ENCODE measurements at regions not wholly inside any gene's neighbourhood (a gene's known extent, or its start where the extent isn't known, plus 50 kb on each side); places are given as distances from the start of the nearest gene placed in this dataset.

GRCh38 chr14:51188566-51189185, 51.4 kb upstream of the TMX1 start:
- Mint-ChIP-seq H3K9me3 (no peaks in the 10 kb centered on the region), H3K36me3 (no peaks in the 10 kb centered on the region), H3K27me3 (no peaks in the 10 kb centered on the region), H3K4me1 (peaks cover 0 to 5% (median 0%) of the 10 kb centered on the region in 3 donors), H3K4me3 (no peak overlapping the region), H3K27ac (no peak overlapping the region)
- no peaks in the 10 kb centered on the region for H3K9me3 ChIP-seq
- no peaks in the 10 kb centered on the region for H3K36me3 ChIP-seq (ENCODE audit: control insufficient read depth in 2 of 2, extremely low read depth in 1 of 2, insufficient read depth in 1 of 2, low read length in 1 of 2)
- no peak for DNase-seq
- H3K27me3 ChIP-seq (replicated peaks in 1 of 2; ENCODE audit: control insufficient read depth in 2 of 2, extremely low read depth in 1 of 2, insufficient read depth in 2 of 2, low read length in 1 of 2) = no peaks in the 10 kb centered on the region
- no CpG with 5 or more reads among the region's 6 CpGs for WGBS (ENCODE audit: insufficient coverage)
- H3K4me3 ChIP-seq (ENCODE audit: control insufficient read depth in 1 of 2, extremely low read depth in 1 of 2, low read length in 1 of 2) = no peak overlapping the region
- no peak overlapping the region for H3K27ac ChIP-seq (ENCODE audit: low read length)
- no peak for ATAC-seq (replicated peaks in 1 of 4)
- no peaks in the 10 kb centered on the region for H3K4me1 ChIP-seq (ENCODE audit: control insufficient read depth in 1 of 2, extremely low read depth in 1 of 2, insufficient read depth in 2 of 2, low read length in 2 of 2)
- CTCF ChIA-PET = no interaction called here
- POLR2A ChIA-PET = interaction anchor here in 1 of 2 donors (0.7 kb wide), 1 partner anchor 21 kb away, joined by 4 read pairs; no protein-coding TSS in a partner anchor

- no peaks in the 10 kb centered on the region for H3K9me3 ChIP-seq
- H3K27ac Mint-ChIP-seq = no peak overlapping the region
- H3K27me3 Mint-ChIP-seq = no peaks in the 10 kb centered on the region
- WGBS (ENCODE audit: insufficient coverage) = 100% methylated on average over 1 of the region's 4 CpGs
- ChIA-PET CTCF (interaction anchor here in 1 of 2 donors (0.5 kb wide), 1 partner anchor 1690 kb away, joined by 3 read pairs; no protein-coding TSS in a partner anchor), POLR2A (no interaction called here)
- no peaks in the 10 kb centered on the region for H3K4me1 ChIP-seq (ENCODE audit: control insufficient read depth in 1 of 2, extremely low read depth in 1 of 2, insufficient read depth in 2 of 2, low read length in 2 of 2)
- H3K4me3 ChIP-seq (ENCODE audit: control insufficient read depth in 1 of 2, extremely low read depth in 1 of 2, low read length in 1 of 2) = no peak overlapping the region
- DNase-seq = no peak
- ATAC-seq (replicated peaks in 1 of 4) = no peak
- H3K27ac ChIP-seq (ENCODE audit: low read length) = no peak overlapping the region
- no peak overlapping the region for H3K4me3 Mint-ChIP-seq
- H3K9me3 Mint-ChIP-seq = no peaks in the 10 kb centered on the region
- no peaks in the 10 kb centered on the region for H3K27me3 ChIP-seq (replicated peaks in 1 of 2; ENCODE audit: control insufficient read depth in 2 of 2, extremely low read depth in 1 of 2, insufficient read depth in 2 of 2, low read length in 1 of 2)
- H3K36me3 ChIP-seq (ENCODE audit: control insufficient read depth in 2 of 2, extremely low read depth in 1 of 2, insufficient read depth in 1 of 2, low read length in 1 of 2) = no peaks in the 10 kb centered on the region
- peaks cover 0 to 5% (median 0%) of the 10 kb centered on the region in 3 donors for H3K4me1 Mint-ChIP-seq
- no peaks in the 10 kb centered on the region for H3K36me3 Mint-ChIP-seq
These were observed 50.3 kb upstream of the TMX1 start for GRCh38 chr14:51189600-51190376.
